ENCODE measurements at regions not wholly inside any gene's neighbourhood (a gene's known extent, or its start where the extent isn't known, plus 50 kb on each side); places are given as distances from the start of the nearest gene placed in this dataset.
"Not testable (repeated sequence)": the region's sequence is repeated elsewhere in the genome, so short reads cannot be mapped to it uniquely, and the experiment has no call there.

GRCh38 chr5:72681781-72682180 lies 134.7 kb upstream of the TNPO1 start:
- BruUV-seq (replicated peaks): no TSS peak
- Histone ChIP-seq H3K4me1 (ENCODE audit: insufficient read depth, low read length, poor library complexity, severe bottlenecking) (no peaks in the 10 kb centered on the region), H3K27ac (ENCODE audit: low read depth, low read length, poor library complexity, severe bottlenecking) (no peak overlapping the region), H3K4me3 (ENCODE audit: low read depth, low read length, poor library complexity, severe bottlenecking) (no peak overlapping the region), H3K36me3 (ENCODE audit: insufficient read depth, low read length, poor library complexity, severe bottlenecking) (no peaks in the 10 kb centered on the region), H3K27me3 (replicated peaks; ENCODE audit: insufficient read depth, low read depth, low read length, poor library complexity) (no peaks in the 10 kb centered on the region), H3K9me3 (ENCODE audit: low read depth, low read length, poor library complexity, severe bottlenecking) (peaks cover 4% of the 10 kb centered on the region)
- intact Hi-C loops (cut with micrococcal nuclease; ENCODE audit: unreplicated experiment): no loop called here
- TF ChIP-seq EZH2 (IDR thresholded peaks at IDR 0.05; ENCODE audit: borderline replicate concordance, low read depth, low read length, poor library complexity, severe bottlenecking) (no peak), CTCF (conservative IDR thresholded peaks at IDR 0.05; ENCODE audit: low read depth, low read length) (no peak)
- no peak for DNase-seq (ENCODE audit: low spot score)
- ChIA-PET POLR2A (ENCODE audit: low non-redundant PET) (no interaction called here), CTCF (no interaction called here)

- ChIA-PET POLR2A (ENCODE audit: low non-redundant PET) (no interaction called here), CTCF (no interaction called here)
- no peaks in the 10 kb centered on the region for H3K27me3 ChIP-seq (replicated peaks; ENCODE audit: insufficient read depth, low read depth, low read length, poor library complexity)
- H3K9me3 ChIP-seq (ENCODE audit: low read depth, low read length, poor library complexity, severe bottlenecking): peaks cover under 1% of the 10 kb centered on the region
- H3K4me3 ChIP-seq (ENCODE audit: low read depth, low read length, poor library complexity, severe bottlenecking): no peak overlapping the region
- TF ChIP-seq EZH2 (IDR thresholded peaks at IDR 0.05; ENCODE audit: borderline replicate concordance, low read depth, low read length, poor library complexity, severe bottlenecking) (no peak), CTCF (conservative IDR thresholded peaks at IDR 0.05; ENCODE audit: low read depth, low read length) (no peak)
- no peaks in the 10 kb centered on the region for H3K36me3 ChIP-seq (ENCODE audit: insufficient read depth, low read length, poor library complexity, severe bottlenecking)
- BruUV-seq (replicated peaks): no TSS peak
- no peak overlapping the region for H3K27ac ChIP-seq (ENCODE audit: low read depth, low read length, poor library complexity, severe bottlenecking)
- no peak for DNase-seq (ENCODE audit: low spot score)
- H3K4me1 ChIP-seq (ENCODE audit: insufficient read depth, low read length, poor library complexity, severe bottlenecking): no peaks in the 10 kb centered on the region
- intact Hi-C loops (cut with micrococcal nuclease; ENCODE audit: unreplicated experiment): no loop called here
These were observed 139.0 kb upstream of the TNPO1 start for GRCh38 chr5:72677447-72677846.

GRCh38 chr5:72676831-72677230 lies 139.6 kb upstream of the TNPO1 start:
- H3K27me3 ChIP-seq (replicated peaks; ENCODE audit: insufficient read depth, low read depth, low read length, poor library complexity); BruUV-seq (replicated peaks); DNase-seq (ENCODE audit: low spot score); CTCF ChIA-PET; H3K4me3 ChIP-seq (ENCODE audit: low read depth, low read length, poor library complexity, severe bottlenecking); POLR2A ChIA-PET (ENCODE audit: low non-redundant PET); H3K4me1 ChIP-seq (ENCODE audit: insufficient read depth, low read length, poor library complexity, severe bottlenecking); H3K27ac ChIP-seq (ENCODE audit: low read depth, low read length, poor library complexity, severe bottlenecking); H3K9me3 ChIP-seq (ENCODE audit: low read depth, low read length, poor library complexity, severe bottlenecking); H3K36me3 ChIP-seq (ENCODE audit: insufficient read depth, low read length, poor library complexity, severe bottlenecking); intact Hi-C loops (cut with micrococcal nuclease; ENCODE audit: unreplicated experiment): not testable (repeated sequence)

GRCh38 chr5:72673623-72674022 lies 142.8 kb upstream of the TNPO1 start:
- intact Hi-C loops (cut with micrococcal nuclease; ENCODE audit: unreplicated experiment): no loop called here
- no peaks in the 10 kb centered on the region for H3K4me1 ChIP-seq (ENCODE audit: insufficient read depth, low read length, poor library complexity, severe bottlenecking)
- TF ChIP-seq CTCF (conservative IDR thresholded peaks at IDR 0.05; ENCODE audit: low read depth, low read length) (no peak), EZH2 (IDR thresholded peaks at IDR 0.05; ENCODE audit: borderline replicate concordance, low read depth, low read length, poor library complexity, severe bottlenecking) (no peak)
- DNase-seq (ENCODE audit: low spot score): no peak
- H3K4me3 ChIP-seq (ENCODE audit: low read depth, low read length, poor library complexity, severe bottlenecking): no peak overlapping the region
- POLR2A ChIA-PET (ENCODE audit: low non-redundant PET): no interaction called here
- CTCF ChIA-PET: interaction anchor here (0.6 kb wide), 1 partner anchor 21 kb away, joined by 3 read pairs; no protein-coding TSS in a partner anchor
- H3K36me3 ChIP-seq (ENCODE audit: insufficient read depth, low read length, poor library complexity, severe bottlenecking): no peaks in the 10 kb centered on the region
- no peaks in the 10 kb centered on the region for H3K9me3 ChIP-seq (ENCODE audit: low read depth, low read length, poor library complexity, severe bottlenecking)
- BruUV-seq (replicated peaks): no TSS peak
- H3K27ac ChIP-seq (ENCODE audit: low read depth, low read length, poor library complexity, severe bottlenecking): no peak overlapping the region
- H3K27me3 ChIP-seq (replicated peaks; ENCODE audit: insufficient read depth, low read depth, low read length, poor library complexity): no peaks in the 10 kb centered on the region
